Mucosa of rectum (tissue), 2 donors: ENCODE measurements at regions not wholly inside any gene's neighbourhood (a gene's known extent, or its start where the extent isn't known, plus 50 kb on each side); places are given as distances from the start of the nearest gene placed in this dataset.

Experiments
- H3K27ac ChIP-seq, 2 donors: one replicate each; pipeline ENCODE4 v1.7.0; 2013; ENCODE audit warnings: inconsistent platforms in 2 of 2, low read depth in 2 of 2, low read length in 2 of 2
- H3K27me3 ChIP-seq, 2 donors: one replicate each; pipeline ENCODE4 v1.7.0; 2013; ENCODE audit warnings: low read length in 2 of 2; ENCODE audit not compliant: control insufficient read depth in 2 of 2, insufficient read depth in 2 of 2
- H3K36me3 ChIP-seq, 2 donors: one replicate each; pipeline ENCODE4 v1.7.0; 2013; ENCODE audit warnings: low read length in 2 of 2; ENCODE audit not compliant: control insufficient read depth in 2 of 2, insufficient read depth in 2 of 2
- H3K4me1 ChIP-seq, 2 donors: one replicate each; pipeline ENCODE4 v1.7.0; 2013; ENCODE audit warnings: low read length in 2 of 2, mild to moderate bottlenecking in 1 of 2; ENCODE audit not compliant: control insufficient read depth in 2 of 2, insufficient read depth in 2 of 2
- H3K4me3 ChIP-seq, 2 donors: one replicate each; pipeline ENCODE4 v1.7.0; 2013; ENCODE audit warnings: low read length in 2 of 2
- H3K9ac ChIP-seq, 2 donors: one replicate each; pipeline ENCODE4 v1.7.0; 2013; ENCODE audit warnings: low read length in 2 of 2, low read depth in 1 of 2, mild to moderate bottlenecking in 1 of 2
- H3K9me3 ChIP-seq, 2 donors: one replicate each; pipeline ENCODE4 v1.7.0; 2013; ENCODE audit warnings: low read length in 2 of 2; ENCODE audit not compliant: control insufficient read depth in 2 of 2
- donor health status: healthy.
- donor health status: Normal muscosa, but diverticular disease.

DNA sequence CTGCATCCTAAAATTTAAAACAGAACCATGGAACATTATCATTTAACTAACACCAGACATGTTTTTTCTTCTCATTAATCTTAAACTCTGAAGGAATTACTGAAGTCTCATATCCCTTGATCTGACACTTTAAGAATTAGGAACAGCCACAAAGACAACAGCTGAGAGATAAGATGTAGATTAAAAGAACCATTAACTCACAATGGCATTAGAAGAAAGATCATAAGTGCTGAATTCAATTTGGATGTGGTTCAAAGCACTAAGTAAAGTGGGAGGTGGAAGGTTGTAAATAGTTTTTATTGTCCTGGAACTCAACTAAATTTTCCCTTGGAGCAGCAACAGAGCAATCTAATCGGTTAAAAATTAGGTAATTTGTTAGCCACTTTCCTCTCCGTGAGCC lies 199.0 kb upstream of the ATP2B1 start:
- H3K27ac ChIP-seq, result no peak overlapping the region
- no peaks in the 10 kb centered on the region for H3K36me3 ChIP-seq
- H3K9ac ChIP-seq, result no peak overlapping the region
- no peak overlapping the region for H3K4me3 ChIP-seq
- H3K9me3 ChIP-seq, result no peaks in the 10 kb centered on the region
- no peaks in the 10 kb centered on the region for H3K27me3 ChIP-seq
- H3K4me1 ChIP-seq, result no peaks in the 10 kb centered on the region

DNA sequence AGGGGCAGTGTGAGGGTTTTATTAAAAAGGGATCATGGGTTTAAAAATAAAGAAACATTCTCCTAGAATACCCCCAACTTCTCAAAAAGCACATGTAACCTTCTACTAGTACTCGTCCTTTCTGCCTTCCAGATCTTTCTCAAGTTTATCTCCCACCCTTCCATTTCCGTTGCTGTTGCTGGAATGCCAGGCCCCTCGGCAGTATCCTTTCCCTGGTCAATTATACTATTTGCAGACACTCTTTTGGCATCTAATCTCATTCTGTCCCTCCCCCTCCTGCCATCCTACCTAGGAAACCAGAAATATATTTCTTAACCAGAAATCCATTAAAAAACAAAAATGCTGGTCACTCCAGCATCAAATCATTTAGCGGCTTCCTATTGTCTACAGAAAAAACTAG lies 198.2 kb upstream of the ATP2B1 start:
- Histone ChIP-seq H3K9me3 (no peaks in the 10 kb centered on the region), H3K27me3 (no peaks in the 10 kb centered on the region), H3K36me3 (no peaks in the 10 kb centered on the region), H3K4me3 (no peak overlapping the region), H3K4me1 (no peaks in the 10 kb centered on the region), H3K27ac (no peak overlapping the region), H3K9ac (no peak overlapping the region)

DNA sequence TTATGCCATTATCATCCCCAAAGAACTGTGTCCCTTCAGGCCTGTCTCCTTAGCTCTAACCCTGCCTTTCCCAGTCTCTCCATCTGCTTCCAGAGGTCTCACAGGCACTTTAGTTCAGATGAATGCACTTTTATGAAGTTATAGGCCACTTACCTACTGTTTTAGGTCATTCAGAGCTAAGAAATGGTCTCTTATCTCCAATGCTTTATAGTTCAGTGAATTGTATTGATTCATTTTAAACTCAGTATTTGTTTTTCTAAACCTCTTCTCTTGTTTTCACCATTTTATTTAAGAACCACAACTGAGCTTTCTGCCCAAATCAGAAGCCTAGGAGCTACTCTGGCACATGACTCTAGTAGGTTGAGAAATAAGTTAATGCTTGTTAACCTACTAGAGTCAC lies 197.5 kb upstream of the ATP2B1 start:
- H3K4me3 ChIP-seq, result no peak overlapping the region
- H3K9ac ChIP-seq, result no peak overlapping the region
- no peaks in the 10 kb centered on the region for H3K36me3 ChIP-seq
- H3K4me1 ChIP-seq, result no peaks in the 10 kb centered on the region
- H3K9me3 ChIP-seq, result no peaks in the 10 kb centered on the region
- no peaks in the 10 kb centered on the region for H3K27me3 ChIP-seq
- no peak overlapping the region for H3K27ac ChIP-seq

- Histone ChIP-seq H3K9ac (no peak overlapping the region), H3K4me3 (no peak overlapping the region), H3K9me3 (no peaks in the 10 kb centered on the region), H3K27ac (no peak overlapping the region), H3K4me1 (no peaks in the 10 kb centered on the region), H3K27me3 (no peaks in the 10 kb centered on the region), H3K36me3 (no peaks in the 10 kb centered on the region)
These were observed 193.4 kb upstream of the ATP2B1 start for GRCh38 chr12:89901906-89902642.

- no peak overlapping the region for H3K4me3 ChIP-seq
- H3K27me3 ChIP-seq, result no peaks in the 10 kb centered on the region
- no peaks in the 10 kb centered on the region for H3K9me3 ChIP-seq
- H3K4me1 ChIP-seq, result no peaks in the 10 kb centered on the region
- no peak overlapping the region for H3K27ac ChIP-seq
- no peaks in the 10 kb centered on the region for H3K36me3 ChIP-seq
- no peak overlapping the region for H3K9ac ChIP-seq
These were observed 192.7 kb upstream of the ATP2B1 start for GRCh38 chr12:89901319-89901718.

DNA sequence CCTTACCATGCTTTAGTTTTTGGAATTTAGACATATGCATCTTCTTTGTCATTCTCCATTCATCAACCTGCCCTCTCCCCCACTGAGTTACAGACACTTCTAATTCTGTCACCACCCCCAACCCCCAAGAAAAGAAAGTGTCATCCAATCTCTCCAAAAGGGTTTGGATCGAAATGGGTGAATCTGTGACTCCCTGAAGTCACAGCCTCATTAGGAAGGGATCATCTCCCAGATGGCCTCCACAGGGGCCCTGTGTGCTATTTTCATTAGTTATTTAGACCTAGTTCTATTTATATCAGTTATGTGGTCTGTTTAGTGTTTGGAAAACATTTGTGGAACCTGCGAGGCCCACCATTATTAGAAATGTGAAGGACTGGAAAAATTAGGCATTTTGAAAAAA lies 191.0 kb upstream of the ATP2B1 start:
- Histone ChIP-seq H3K4me3 (no peak overlapping the region), H3K9me3 (no peaks in the 10 kb centered on the region), H3K36me3 (no peaks in the 10 kb centered on the region), H3K4me1 (no peaks in the 10 kb centered on the region), H3K27ac (no peak overlapping the region), H3K9ac (no peak overlapping the region), H3K27me3 (no peaks in the 10 kb centered on the region)

- H3K4me3 ChIP-seq, result no peak overlapping the region
- no peaks in the 10 kb centered on the region for H3K4me1 ChIP-seq
- H3K9ac ChIP-seq, result no peak overlapping the region
- no peaks in the 10 kb centered on the region for H3K9me3 ChIP-seq
- no peak overlapping the region for H3K27ac ChIP-seq
- H3K36me3 ChIP-seq, result no peaks in the 10 kb centered on the region
- no peaks in the 10 kb centered on the region for H3K27me3 ChIP-seq
These were observed 187.0 kb upstream of the ATP2B1 start for GRCh38 chr12:89895591-89895990.

GRCh38 chr12:89895101-89895500 lies 186.5 kb upstream of the ATP2B1 start:
- Histone ChIP-seq H3K9me3 (no peaks in the 10 kb centered on the region), H3K27me3 (no peaks in the 10 kb centered on the region), H3K4me1 (no peaks in the 10 kb centered on the region), H3K27ac (no peak overlapping the region), H3K4me3 (no peak overlapping the region), H3K36me3 (no peaks in the 10 kb centered on the region), H3K9ac (no peak overlapping the region)

- Histone ChIP-seq H3K36me3 (no peaks in the 10 kb centered on the region), H3K4me3 (no peak overlapping the region), H3K9me3 (no peaks in the 10 kb centered on the region), H3K27ac (no peak overlapping the region), H3K27me3 (no peaks in the 10 kb centered on the region), H3K4me1 (no peaks in the 10 kb centered on the region), H3K9ac (no peak overlapping the region)
These were observed 185.5 kb upstream of the ATP2B1 start for GRCh38 chr12:89893972-89894706.

GRCh38 chr12:89892436-89892835 lies 183.8 kb upstream of the ATP2B1 start:
- H3K4me1 ChIP-seq, result no peaks in the 10 kb centered on the region
- no peaks in the 10 kb centered on the region for H3K27me3 ChIP-seq
- no peak overlapping the region for H3K9ac ChIP-seq
- no peaks in the 10 kb centered on the region for H3K36me3 ChIP-seq
- H3K27ac ChIP-seq, result no peak overlapping the region
- no peak overlapping the region for H3K4me3 ChIP-seq
- H3K9me3 ChIP-seq, result no peaks in the 10 kb centered on the region
